ENCODE measurements at regions not wholly inside any gene's neighbourhood (a gene's known extent, or its start where the extent isn't known, plus 50 kb on each side); places are given as distances from the start of the nearest gene placed in this dataset.

GRCh38 chr9:23278561-23278960 is 547.5 kb downstream of the ELAVL2 start:
- no peaks in the 10 kb centered on the region for H3K9me3 ChIP-seq (ENCODE audit: control insufficient read depth, low read depth, low read length)
- no peaks in the 10 kb centered on the region for H3K4me1 ChIP-seq (ENCODE audit: control insufficient read depth, insufficient read depth, low read length)
- H3K36me3 ChIP-seq (ENCODE audit: control insufficient read depth, insufficient read depth, low read length), result no peaks in the 10 kb centered on the region
- H3K27ac ChIP-seq (ENCODE audit: low read length), result no peak overlapping the region
- DNase-seq, result no peak
- no peak overlapping the region for H3K4me3 ChIP-seq (ENCODE audit: low read length)
- H3K27me3 ChIP-seq (ENCODE audit: control insufficient read depth, insufficient read depth, low read length), result no peaks in the 10 kb centered on the region

- no peaks in the 10 kb centered on the region for H3K27me3 ChIP-seq (ENCODE audit: control insufficient read depth, insufficient read depth, low read length)
- H3K4me3 ChIP-seq (ENCODE audit: low read length), result no peak overlapping the region
- no peak overlapping the region for H3K27ac ChIP-seq (ENCODE audit: low read length)
- no peak for DNase-seq
- H3K36me3 ChIP-seq (ENCODE audit: control insufficient read depth, insufficient read depth, low read length), result no peaks in the 10 kb centered on the region
- no peaks in the 10 kb centered on the region for H3K9me3 ChIP-seq (ENCODE audit: control insufficient read depth, low read depth, low read length)
- H3K4me1 ChIP-seq (ENCODE audit: control insufficient read depth, insufficient read depth, low read length), result no peaks in the 10 kb centered on the region
- WGBS (ENCODE audit: insufficient coverage, low lambda C conversion rate), result no CpG with 5 or more reads among the region's 1 CpG
Measured at GRCh38 chr9:23287390-23287789, 538.6 kb downstream of the ELAVL2 start.

- no peaks in the 10 kb centered on the region for H3K4me1 ChIP-seq (ENCODE audit: control insufficient read depth, insufficient read depth, low read length)
- 40% methylated on average over 1 of the region's 4 CpGs for WGBS (ENCODE audit: insufficient coverage, low lambda C conversion rate)
- no peak for DNase-seq
- no peaks in the 10 kb centered on the region for H3K27me3 ChIP-seq (ENCODE audit: control insufficient read depth, insufficient read depth, low read length)
- no peak overlapping the region for H3K27ac ChIP-seq (ENCODE audit: low read length)
- H3K36me3 ChIP-seq (ENCODE audit: control insufficient read depth, insufficient read depth, low read length), result no peaks in the 10 kb centered on the region
- H3K9me3 ChIP-seq (ENCODE audit: control insufficient read depth, low read depth, low read length), result no peaks in the 10 kb centered on the region
- no peak overlapping the region for H3K4me3 ChIP-seq (ENCODE audit: low read length)
Measured at GRCh38 chr9:23288545-23288944, 537.5 kb downstream of the ELAVL2 start.

GRCh38 chr9:23290973-23291372 is 535.1 kb downstream of the ELAVL2 start:
- no peaks in the 10 kb centered on the region for H3K4me1 ChIP-seq (ENCODE audit: control insufficient read depth, insufficient read depth, low read length)
- no peaks in the 10 kb centered on the region for H3K9me3 ChIP-seq (ENCODE audit: control insufficient read depth, low read depth, low read length)
- no peaks in the 10 kb centered on the region for H3K36me3 ChIP-seq (ENCODE audit: control insufficient read depth, insufficient read depth, low read length)
- WGBS (ENCODE audit: insufficient coverage, low lambda C conversion rate), result 33% methylated on average over 1 of the region's 4 CpGs
- no peak overlapping the region for H3K27ac ChIP-seq (ENCODE audit: low read length)
- no peak for DNase-seq
- no peaks in the 10 kb centered on the region for H3K27me3 ChIP-seq (ENCODE audit: control insufficient read depth, insufficient read depth, low read length)
- no peak overlapping the region for H3K4me3 ChIP-seq (ENCODE audit: low read length)

- Histone ChIP-seq H3K36me3 (ENCODE audit: control insufficient read depth, insufficient read depth, low read length) (no peaks in the 10 kb centered on the region), H3K27ac (ENCODE audit: low read length) (no peak overlapping the region), H3K27me3 (ENCODE audit: control insufficient read depth, insufficient read depth, low read length) (no peaks in the 10 kb centered on the region), H3K9me3 (ENCODE audit: control insufficient read depth, low read depth, low read length) (no peaks in the 10 kb centered on the region), H3K4me1 (ENCODE audit: control insufficient read depth, insufficient read depth, low read length) (no peaks in the 10 kb centered on the region), H3K4me3 (ENCODE audit: low read length) (no peak overlapping the region)
- DNase-seq, result no peak
- no CpG with 5 or more reads among the region's 4 CpGs for WGBS (ENCODE audit: insufficient coverage, low lambda C conversion rate)
Measured at GRCh38 chr9:23302281-23302680, 523.8 kb downstream of the ELAVL2 start.

- Histone ChIP-seq H3K27ac (ENCODE audit: low read length) (no peak overlapping the region), H3K27me3 (ENCODE audit: control insufficient read depth, insufficient read depth, low read length) (no peaks in the 10 kb centered on the region), H3K9me3 (ENCODE audit: control insufficient read depth, low read depth, low read length) (no peaks in the 10 kb centered on the region), H3K36me3 (ENCODE audit: control insufficient read depth, insufficient read depth, low read length) (no peaks in the 10 kb centered on the region), H3K4me1 (ENCODE audit: control insufficient read depth, insufficient read depth, low read length) (no peaks in the 10 kb centered on the region), H3K4me3 (ENCODE audit: low read length) (no peak overlapping the region)
- no CpG with 5 or more reads among the region's 3 CpGs for WGBS (ENCODE audit: insufficient coverage, low lambda C conversion rate)
- no peak for DNase-seq
Measured at GRCh38 chr9:23306731-23307130, 519.3 kb downstream of the ELAVL2 start.

- WGBS (ENCODE audit: insufficient coverage, low lambda C conversion rate), result 67% methylated on average over 1 of the region's 5 CpGs
- no peak for DNase-seq
- no peaks in the 10 kb centered on the region for H3K27me3 ChIP-seq (ENCODE audit: control insufficient read depth, insufficient read depth, low read length)
- no peak overlapping the region for H3K27ac ChIP-seq (ENCODE audit: low read length)
- no peak overlapping the region for H3K4me3 ChIP-seq (ENCODE audit: low read length)
- no peaks in the 10 kb centered on the region for H3K36me3 ChIP-seq (ENCODE audit: control insufficient read depth, insufficient read depth, low read length)
- H3K9me3 ChIP-seq (ENCODE audit: control insufficient read depth, low read depth, low read length), result no peaks in the 10 kb centered on the region
- H3K4me1 ChIP-seq (ENCODE audit: control insufficient read depth, insufficient read depth, low read length), result no peaks in the 10 kb centered on the region
Measured at GRCh38 chr9:23307731-23308513, 518.1 kb downstream of the ELAVL2 start.

GRCh38 chr9:23309800-23310199 is 516.2 kb downstream of the ELAVL2 start:
- Histone ChIP-seq H3K36me3 (ENCODE audit: control insufficient read depth, insufficient read depth, low read length) (no peaks in the 10 kb centered on the region), H3K27me3 (ENCODE audit: control insufficient read depth, insufficient read depth, low read length) (no peaks in the 10 kb centered on the region), H3K9me3 (ENCODE audit: control insufficient read depth, low read depth, low read length) (no peaks in the 10 kb centered on the region), H3K4me3 (ENCODE audit: low read length) (no peak overlapping the region), H3K4me1 (ENCODE audit: control insufficient read depth, insufficient read depth, low read length) (no peaks in the 10 kb centered on the region), H3K27ac (ENCODE audit: low read length) (no peak overlapping the region)
- no peak for DNase-seq

GRCh38 chr9:23314247-23314646 is 511.8 kb downstream of the ELAVL2 start:
- Histone ChIP-seq H3K9me3 (ENCODE audit: control insufficient read depth, low read depth, low read length) (no peaks in the 10 kb centered on the region), H3K4me1 (ENCODE audit: control insufficient read depth, insufficient read depth, low read length) (no peaks in the 10 kb centered on the region), H3K27ac (ENCODE audit: low read length) (no peak overlapping the region), H3K36me3 (ENCODE audit: control insufficient read depth, insufficient read depth, low read length) (no peaks in the 10 kb centered on the region), H3K27me3 (ENCODE audit: control insufficient read depth, insufficient read depth, low read length) (no peaks in the 10 kb centered on the region), H3K4me3 (ENCODE audit: low read length) (no peak overlapping the region)
- 83% methylated on average over 1 of the region's 4 CpGs for WGBS (ENCODE audit: insufficient coverage, low lambda C conversion rate)
- no peak for DNase-seq

- Histone ChIP-seq H3K9me3 (ENCODE audit: control insufficient read depth, low read depth, low read length) (no peaks in the 10 kb centered on the region), H3K27me3 (ENCODE audit: control insufficient read depth, insufficient read depth, low read length) (no peaks in the 10 kb centered on the region), H3K36me3 (ENCODE audit: control insufficient read depth, insufficient read depth, low read length) (no peaks in the 10 kb centered on the region), H3K4me1 (ENCODE audit: control insufficient read depth, insufficient read depth, low read length) (no peaks in the 10 kb centered on the region), H3K4me3 (ENCODE audit: low read length) (no peak overlapping the region), H3K27ac (ENCODE audit: low read length) (no peak overlapping the region)
- no peak for DNase-seq
Measured at GRCh38 chr9:23319092-23319491, 506.9 kb downstream of the ELAVL2 start.

GRCh38 chr9:23321049-23321448 is 505.0 kb downstream of the ELAVL2 start:
- no peaks in the 10 kb centered on the region for H3K4me1 ChIP-seq (ENCODE audit: control insufficient read depth, insufficient read depth, low read length)
- DNase-seq, result no peak
- H3K4me3 ChIP-seq (ENCODE audit: low read length), result no peak overlapping the region
- no peaks in the 10 kb centered on the region for H3K9me3 ChIP-seq (ENCODE audit: control insufficient read depth, low read depth, low read length)
- no peaks in the 10 kb centered on the region for H3K36me3 ChIP-seq (ENCODE audit: control insufficient read depth, insufficient read depth, low read length)
- H3K27me3 ChIP-seq (ENCODE audit: control insufficient read depth, insufficient read depth, low read length), result no peaks in the 10 kb centered on the region
- H3K27ac ChIP-seq (ENCODE audit: low read length), result no peak overlapping the region
- 100% methylated on average over 1 of the region's 2 CpGs for WGBS (ENCODE audit: insufficient coverage, low lambda C conversion rate)

Measured in large intestine (tissue), 3 donors.